Right lung (tissue), 2 donors: ENCODE measurements at regions not wholly inside any gene's neighbourhood (a gene's known extent, or its start where the extent isn't known, plus 50 kb on each side); places are given as distances from the start of the nearest gene placed in this dataset.
"Not testable (repeated sequence)": the region's sequence is repeated elsewhere in the genome, so short reads cannot be mapped to it uniquely, and the experiment has no call there.

Source experiments
- DNase-seq, 2 donors: peaks; one replicate each; pipeline ENCODE4 v3.0.0-alpha.2; 2013

GRCh38 chr14:48417715-48418500 lies 742.5 kb upstream of the MDGA2 start:
- no peak for DNase-seq

GRCh38 chr14:48401321-48401720 lies 725.9 kb upstream of the MDGA2 start:
- DNase-seq: peak in 1 of 2 donors; percentile 42

GRCh38 chr14:48398675-48399282 lies 723.4 kb upstream of the MDGA2 start:
- DNase-seq: peak; percentile 5 to 31

DNA sequence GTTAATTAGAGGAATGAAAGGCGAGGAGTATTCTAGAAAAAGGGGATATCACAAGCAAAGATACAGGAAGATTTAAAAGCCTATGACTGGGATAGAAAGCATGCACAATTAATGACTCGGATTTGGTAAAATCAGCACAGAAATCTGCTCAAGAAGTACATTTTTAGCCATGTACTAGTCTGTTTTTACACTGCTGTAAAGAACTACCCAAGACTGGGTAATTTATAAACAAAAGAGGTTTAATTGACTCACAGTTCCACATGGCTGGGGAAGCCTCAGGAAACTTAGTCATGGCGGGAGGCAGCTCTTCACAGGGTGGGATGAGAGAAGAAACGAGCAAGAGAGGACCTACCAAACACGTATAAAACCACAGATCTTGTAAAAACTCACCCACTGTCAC lies 716.3 kb upstream of the MDGA2 start:
- no peak for DNase-seq

DNA sequence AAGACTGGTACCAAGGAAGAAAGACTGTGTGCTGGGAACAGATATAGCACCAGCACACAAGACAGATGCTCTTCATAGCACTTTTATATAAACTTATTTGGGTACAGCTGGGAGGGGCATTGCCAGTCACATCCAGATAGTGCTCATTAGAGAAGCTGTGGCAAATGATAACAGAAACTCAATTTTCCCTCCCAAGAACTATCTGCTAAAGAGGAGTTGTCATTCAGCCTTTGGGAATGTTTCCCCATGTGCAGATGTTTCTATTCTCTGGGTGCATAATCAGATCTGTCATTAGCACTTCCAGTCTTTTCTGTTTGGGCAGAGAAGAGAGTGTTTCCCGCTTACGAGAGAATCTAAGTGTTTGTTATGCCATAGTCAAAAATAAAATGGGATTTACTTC lies 714.9 kb upstream of the MDGA2 start:
- peak; percentile 19 to 30 for DNase-seq

GRCh38 chr14:48384821-48385220 lies 709.4 kb upstream of the MDGA2 start:
- DNase-seq: no peak

- DNase-seq: no peak
Observed at GRCh38 chr14:48382961-48383360, 707.6 kb upstream of the MDGA2 start.

- DNase-seq: no peak
Observed at GRCh38 chr14:48378541-48378940, 703.1 kb upstream of the MDGA2 start.

DNA sequence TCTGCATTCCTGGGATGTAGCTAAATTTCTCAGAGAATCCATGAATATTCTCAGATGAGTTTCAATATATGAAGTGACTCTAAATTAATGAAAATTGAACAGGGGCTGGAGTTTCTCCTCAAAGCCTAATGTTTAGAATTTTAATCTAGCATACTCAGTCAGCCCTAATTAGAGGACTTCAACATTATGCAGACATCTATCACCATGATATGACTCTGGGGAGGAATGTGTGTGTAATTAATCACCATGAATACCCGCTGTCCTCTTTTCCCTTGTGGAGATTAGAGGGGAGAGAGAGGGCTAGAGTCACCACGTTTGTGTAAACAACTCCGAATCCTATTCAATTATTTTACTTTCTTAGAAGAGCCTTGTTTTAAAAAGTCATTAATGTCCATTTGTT lies 698.6 kb upstream of the MDGA2 start:
- no peak for DNase-seq

DNA sequence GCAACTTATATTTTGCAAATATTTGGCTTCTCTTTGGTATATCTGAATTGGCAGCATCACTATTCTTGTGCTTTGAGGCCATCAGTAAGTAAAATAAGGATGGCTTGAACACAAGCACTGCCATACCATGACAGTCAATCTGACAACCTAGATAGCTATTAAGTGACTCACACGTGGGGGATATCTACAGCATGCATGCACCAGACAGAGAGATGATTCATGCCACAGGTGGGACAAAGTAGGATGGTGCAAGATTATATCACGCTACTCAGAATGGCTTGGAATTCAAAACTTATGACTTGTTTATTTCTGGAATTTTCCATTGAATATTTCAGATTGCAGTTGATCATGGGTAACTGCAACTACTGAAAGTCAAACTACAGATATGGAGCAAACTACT lies 675.6 kb upstream of the MDGA2 start:
- DNase-seq: no peak

- DNase-seq: no peak
Observed at GRCh38 chr14:48349689-48350088, 674.3 kb upstream of the MDGA2 start.

GRCh38 chr14:48341069-48341468 lies 665.7 kb upstream of the MDGA2 start:
- no peak for DNase-seq

DNA sequence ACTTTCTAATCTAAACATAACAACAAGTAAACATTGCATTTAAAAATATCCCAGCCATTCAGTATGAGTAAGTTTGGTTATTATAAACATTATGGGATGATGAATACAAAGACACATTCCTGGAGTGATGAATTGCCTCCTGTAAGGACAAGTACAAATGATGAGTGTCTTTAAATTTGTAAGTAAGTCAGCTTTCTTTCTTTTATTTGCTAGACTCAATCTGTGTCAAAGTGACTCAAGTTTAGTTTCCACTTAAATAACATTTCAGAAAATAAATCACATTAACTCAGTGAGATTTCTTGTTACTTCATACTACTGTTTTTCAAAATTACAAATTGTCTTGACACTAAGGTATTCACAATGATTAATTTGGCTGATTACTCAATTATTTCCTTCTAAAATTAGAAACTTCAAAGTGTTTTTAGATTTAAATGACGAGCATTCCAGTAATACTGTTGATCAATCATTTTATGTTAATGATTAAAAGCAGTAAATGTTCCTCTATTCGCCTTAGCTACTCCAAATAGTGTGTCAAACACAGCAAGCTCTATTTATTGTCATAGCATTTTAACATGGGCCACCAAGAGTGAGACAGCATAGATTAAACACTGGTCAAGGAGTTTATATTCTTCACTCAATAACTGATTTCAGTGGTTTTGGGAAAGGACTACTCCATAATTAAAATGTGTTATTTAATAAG lies 658.0 kb upstream of the MDGA2 start:
- no peak for DNase-seq

GRCh38 chr14:48331421-48331820 lies 656.0 kb upstream of the MDGA2 start:
- no peak for DNase-seq

- no peak for DNase-seq
Observed at GRCh38 chr14:48325486-48325885, 650.1 kb upstream of the MDGA2 start.

- DNase-seq: no peak
Observed at GRCh38 chr14:48323665-48324064, 648.3 kb upstream of the MDGA2 start.

DNA sequence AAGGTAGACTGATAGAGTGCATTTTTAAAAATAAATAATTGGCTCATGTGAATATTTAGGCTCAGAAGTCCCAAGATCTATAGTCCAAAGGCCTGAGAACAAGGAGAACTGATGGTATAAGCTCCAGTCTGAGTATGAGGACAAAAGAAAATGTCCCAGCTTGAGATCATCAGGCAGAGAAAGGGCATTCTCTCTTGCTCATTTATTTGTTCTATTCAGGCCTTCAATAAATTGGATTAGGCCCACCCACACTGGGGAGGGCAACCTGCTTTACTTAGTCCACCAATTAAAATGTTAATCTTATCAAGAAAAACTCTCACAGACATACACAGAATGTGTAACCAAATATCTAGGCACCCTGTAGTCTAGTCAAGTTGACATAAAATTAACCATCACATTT lies 644.4 kb upstream of the MDGA2 start:
- no peak for DNase-seq

DNA sequence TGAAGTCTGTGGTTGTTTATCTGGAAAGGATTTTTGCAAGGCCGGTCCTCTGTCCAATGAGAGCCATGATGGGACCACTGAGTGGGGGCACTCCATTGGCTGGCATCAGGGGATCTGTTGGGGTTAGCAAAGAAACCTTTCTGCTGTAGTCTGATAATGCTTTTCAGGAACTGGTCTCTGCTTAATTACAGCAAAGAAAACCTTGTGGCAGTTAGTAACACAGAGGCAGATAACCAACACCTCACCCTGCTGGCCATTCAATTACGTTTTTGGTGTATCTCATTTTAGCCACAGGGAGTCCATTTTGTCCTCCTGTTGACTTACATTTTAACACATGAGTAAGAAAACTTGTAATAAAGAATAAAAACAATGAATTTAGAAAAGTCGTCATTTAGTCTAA lies 629.3 kb upstream of the MDGA2 start:
- no peak for DNase-seq

GRCh38 chr14:48289701-48290100 lies 614.3 kb upstream of the MDGA2 start:
- DNase-seq: peak; percentile 38 to 48

DNA sequence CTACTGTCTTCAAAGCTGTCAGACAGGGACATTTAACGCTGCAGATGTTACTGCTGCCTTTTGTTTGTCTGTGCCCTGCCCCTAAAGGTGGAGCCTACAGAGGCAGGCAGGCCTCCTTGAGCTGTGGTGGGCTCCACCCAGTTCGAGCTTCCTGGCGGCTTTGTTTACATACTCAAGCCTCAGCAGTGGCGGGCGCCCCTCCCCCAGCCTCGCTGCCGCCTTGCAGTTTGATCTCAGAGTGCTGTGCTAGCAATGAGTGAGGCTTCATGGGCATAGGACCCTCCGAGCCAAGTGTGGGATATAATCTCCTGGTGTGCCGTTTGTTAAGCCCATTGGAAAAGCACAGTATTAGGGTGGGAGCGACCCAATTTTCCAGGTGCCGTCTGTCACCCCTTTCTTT lies 609.8 kb upstream of the MDGA2 start:
- DNase-seq: not testable (repeated sequence)

DNA sequence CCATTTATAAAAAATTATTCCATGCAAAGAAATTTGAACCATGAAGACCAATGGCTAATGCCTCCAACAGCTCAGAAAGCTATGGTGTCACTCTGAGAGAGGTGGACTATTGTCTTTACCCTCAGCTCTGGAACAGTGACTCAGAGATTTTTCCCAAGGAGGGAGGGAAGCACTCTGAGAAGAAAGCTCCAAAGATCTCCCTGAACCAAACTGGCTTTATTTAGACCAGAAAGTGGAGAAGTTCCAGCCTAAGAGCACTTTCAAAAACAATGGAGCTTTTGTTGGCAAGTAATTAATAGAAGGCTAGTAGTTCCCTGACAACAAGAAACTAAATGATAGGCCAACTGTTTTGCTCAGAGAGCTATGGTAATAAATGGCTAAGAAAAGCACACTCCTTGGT lies 599.9 kb upstream of the MDGA2 start:
- no peak for DNase-seq

DNA sequence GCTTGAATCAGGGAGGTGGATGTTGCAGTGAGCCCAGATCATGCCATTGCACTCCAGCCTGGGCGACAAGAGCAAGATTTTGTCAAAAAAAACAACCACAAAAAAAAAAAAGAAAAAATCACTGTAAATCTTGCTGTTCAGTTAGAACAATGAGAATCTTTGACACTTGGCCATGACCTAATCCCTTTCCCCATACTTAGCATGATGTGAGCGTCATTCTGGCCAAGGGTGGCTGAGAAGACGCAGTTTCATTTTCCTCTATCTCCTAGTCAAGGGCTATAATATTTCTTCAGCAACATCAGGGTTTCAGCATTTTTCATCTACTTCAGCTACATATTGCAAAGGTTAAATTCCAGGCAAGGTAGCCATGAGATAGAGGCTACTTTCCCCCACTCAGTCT lies 599.4 kb upstream of the MDGA2 start:
- no peak for DNase-seq

DNA sequence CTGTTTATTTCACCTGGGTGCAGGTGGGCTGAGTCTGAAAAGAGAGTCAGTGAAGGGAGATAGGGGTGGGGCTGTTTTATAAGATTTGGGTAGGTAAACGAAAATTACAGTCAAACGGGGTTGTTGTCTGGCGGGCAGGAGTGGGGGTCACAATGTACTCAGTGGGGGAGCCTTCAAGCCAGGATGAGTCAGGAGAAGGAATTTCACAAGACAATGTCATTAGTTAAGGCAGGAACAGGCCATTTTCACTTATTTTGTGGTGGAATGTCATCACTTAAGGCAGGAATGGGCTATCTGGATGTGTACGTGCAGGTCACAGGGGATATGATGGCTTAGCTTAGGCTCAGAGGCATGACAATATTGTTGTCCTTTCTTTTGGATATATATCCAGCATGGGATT lies 592.5 kb upstream of the MDGA2 start:
- DNase-seq: not testable (repeated sequence)
